ENCODE measurements at regions not wholly inside any gene's neighbourhood (a gene's known extent, or its start where the extent isn't known, plus 50 kb on each side); places are given as distances from the start of the nearest gene placed in this dataset.
A peak's percentile ranks its signal among the peaks of the same experiment; 100 is the strongest.
"Not testable (repeated sequence)": the region's sequence is repeated elsewhere in the genome, so short reads cannot be mapped to it uniquely, and the experiment has no call there.

- no peak for DNase-seq (ENCODE audit: missing footprints)
- no peak for ATAC-seq
- intact Hi-C loops (cut with DNase I): no loop called here
Measured at GRCh38 chr6:156589281-156589680, 187.9 kb upstream of the ARID1B start.

- ATAC-seq (no peak), DNase-seq (ENCODE audit: missing footprints) (no peak)
- intact Hi-C loops (cut with DNase I): no loop called here
Measured at GRCh38 chr6:156587751-156588301, 189.4 kb upstream of the ARID1B start.

GRCh38 chr6:156587071-156587470, 190.1 kb upstream of the ARID1B start:
- intact Hi-C loops (cut with DNase I): no loop called here

GRCh38 chr6:156585859-156586258, 191.3 kb upstream of the ARID1B start:
- DNase-seq (ENCODE audit: missing footprints) (no peak), ATAC-seq (no peak)
- intact Hi-C loops (cut with DNase I): no loop called here

More at GRCh38 chr6:156587071-156587470, 190.1 kb upstream of the ARID1B start:
- DNase-seq (ENCODE audit: missing footprints) (no peak), ATAC-seq (no peak)

GRCh38 chr6:156584121-156584520, 193.1 kb upstream of the ARID1B start:
- ATAC-seq; intact Hi-C loops (cut with DNase I); DNase-seq (ENCODE audit: missing footprints): not testable (repeated sequence)

GRCh38 chr6:156583083-156583482, 194.1 kb upstream of the ARID1B start:
- ATAC-seq: no peak

GRCh38 chr6:156582509-156582992, 194.6 kb upstream of the ARID1B start:
- ATAC-seq (no peak), DNase-seq (ENCODE audit: missing footprints) (no peak)
- intact Hi-C loops (cut with DNase I): no loop called here

More at GRCh38 chr6:156583083-156583482, 194.1 kb upstream of the ARID1B start:
- DNase-seq (ENCODE audit: missing footprints): no peak
- intact Hi-C loops (cut with DNase I): no loop called here

- intact Hi-C loops (cut with DNase I): no loop called here
- DNase-seq (ENCODE audit: missing footprints) (no peak), ATAC-seq (no peak)
Measured at GRCh38 chr6:156579564-156579963, 197.6 kb upstream of the ARID1B start.

GRCh38 chr6:156577749-156578148, 199.4 kb upstream of the ARID1B start:
- ATAC-seq (no peak), DNase-seq (ENCODE audit: missing footprints) (no peak)
- intact Hi-C loops (cut with DNase I): no loop called here

GRCh38 chr6:156575361-156575760, 201.8 kb upstream of the ARID1B start:
- DNase-seq (ENCODE audit: missing footprints): no peak
- intact Hi-C loops (cut with DNase I): no loop called here
- ATAC-seq: no peak

- ATAC-seq (no peak), DNase-seq (ENCODE audit: missing footprints) (no peak)
- intact Hi-C loops (cut with DNase I): loop anchor here (1.0 to 10.0 kb wide), 5 partner anchors 122 to 618 kb away; no protein-coding TSS in a partner anchor
Measured at GRCh38 chr6:156564807-156565149, 212.4 kb upstream of the ARID1B start.

GRCh38 chr6:156564127-156564806, 212.9 kb upstream of the ARID1B start:
- intact Hi-C loops (cut with DNase I): loop anchor here (1.0 to 10.0 kb wide), 5 partner anchors 123 to 618 kb away; no protein-coding TSS in a partner anchor
- ATAC-seq (peak; percentile 94), DNase-seq (ENCODE audit: missing footprints) (peak; percentile 90)

- ATAC-seq (peak; percentile 87), DNase-seq (ENCODE audit: missing footprints) (no peak)
- intact Hi-C loops (cut with DNase I): loop anchor here (1.0 to 10.0 kb wide), 5 partner anchors 123 to 619 kb away; no protein-coding TSS in a partner anchor
Measured at GRCh38 chr6:156563714-156564113, 213.5 kb upstream of the ARID1B start.

- intact Hi-C loops (cut with DNase I): loop anchor here (5.0 to 10.0 kb wide), 3 partner anchors 392 to 620 kb away; no protein-coding TSS in a partner anchor
- ATAC-seq (no peak), DNase-seq (ENCODE audit: missing footprints) (no peak)
Measured at GRCh38 chr6:156562636-156563035, 214.5 kb upstream of the ARID1B start.

GRCh38 chr6:156562019-156562418, 215.2 kb upstream of the ARID1B start:
- intact Hi-C loops (cut with DNase I): loop anchor here (5.0 to 10.0 kb wide), 3 partner anchors 393 to 620 kb away; no protein-coding TSS in a partner anchor
- no peak for DNase-seq (ENCODE audit: missing footprints)
- ATAC-seq: no peak

GRCh38 chr6:156560476-156560875, 216.7 kb upstream of the ARID1B start:
- no peak for ATAC-seq
- intact Hi-C loops (cut with DNase I): loop anchor here (5.0 to 10.0 kb wide), 3 partner anchors 394 to 622 kb away; no protein-coding TSS in a partner anchor

GRCh38 chr6:156559162-156559690, 218.0 kb upstream of the ARID1B start:
- no peak for ATAC-seq

More at GRCh38 chr6:156560476-156560875, 216.7 kb upstream of the ARID1B start:
- DNase-seq (ENCODE audit: missing footprints): no peak

GRCh38 chr6:156557911-156558259, 219.3 kb upstream of the ARID1B start:
- DNase-seq (ENCODE audit: missing footprints) (no peak), ATAC-seq (no peak)
- intact Hi-C loops (cut with DNase I): no loop called here

More at GRCh38 chr6:156559162-156559690, 218.0 kb upstream of the ARID1B start:
- intact Hi-C loops (cut with DNase I): no loop called here
- no peak for DNase-seq (ENCODE audit: missing footprints)

GRCh38 chr6:156557251-156557910, 219.8 kb upstream of the ARID1B start:
- peak; percentile 76 for DNase-seq (ENCODE audit: missing footprints)
- intact Hi-C loops (cut with DNase I): no loop called here
- peak; percentile 85 for ATAC-seq

All from Right ventricle myocardium inferior (tissue), 1 donor.